HUES48 (cell line): ENCODE measurements at regions not wholly inside any gene's neighbourhood (a gene's known extent, or its start where the extent isn't known, plus 50 kb on each side); places are given as distances from the start of the nearest gene placed in this dataset.
"Not testable (repeated sequence)": the region's sequence is repeated elsewhere in the genome, so short reads cannot be mapped to it uniquely, and the experiment has no call there.

Experiments used
- H3K27ac ChIP-seq: one replicate; pipeline ENCODE4 v1.7.0; 2013; ENCODE audit warnings: low read depth, low read length, inconsistent platforms
- H3K27me3 ChIP-seq: 2 replicates; pipeline ENCODE4 v1.6.1; 2013; ENCODE audit warnings: mild to moderate bottlenecking, low read length; ENCODE audit not compliant: control insufficient read depth, insufficient read depth
- H3K36me3 ChIP-seq: 2 replicates; pipeline ENCODE4 v1.6.1; 2013; ENCODE audit warnings: low read length; ENCODE audit not compliant: control insufficient read depth, insufficient read depth
- H3K4me1 ChIP-seq: 2 replicates; pipeline ENCODE4 v1.6.1; 2013; ENCODE audit warnings: mild to moderate bottlenecking, low read length; ENCODE audit not compliant: control insufficient read depth, insufficient read depth
- H3K4me3 ChIP-seq: 2 replicates; pipeline ENCODE4 v1.5.1; 2013; ENCODE audit warnings: mild to moderate bottlenecking, low read depth, low read length
- H3K9ac ChIP-seq: 2 replicates; pipeline ENCODE4 v1.6.1; 2013; ENCODE audit warnings: mild to moderate bottlenecking, low read depth, low read length, moderate library complexity
- H3K9me3 ChIP-seq: 2 replicates; pipeline ENCODE4 v1.6.1; 2013; ENCODE audit warnings: low read length; ENCODE audit not compliant: control insufficient read depth, insufficient read depth

GRCh38 chr6:12641785-12642184, 74.8 kb upstream of the PHACTR1 start:
- not testable (repeated sequence) for H3K27me3 ChIP-seq, H3K4me1 ChIP-seq, H3K9me3 ChIP-seq, H3K9ac ChIP-seq, H3K4me3 ChIP-seq, H3K36me3 ChIP-seq, H3K27ac ChIP-seq

- Histone ChIP-seq H3K27me3 (no peaks in the 10 kb centered on the region), H3K36me3 (no peaks in the 10 kb centered on the region), H3K4me1 (no peaks in the 10 kb centered on the region), H3K27ac (no peak overlapping the region), H3K4me3 (no peak overlapping the region), H3K9me3 (no peaks in the 10 kb centered on the region), H3K9ac (no peak overlapping the region)
These were observed 70.6 kb upstream of the PHACTR1 start for GRCh38 chr6:12645941-12646340.

- no peaks in the 10 kb centered on the region for H3K4me1 ChIP-seq
- no peaks in the 10 kb centered on the region for H3K27me3 ChIP-seq
- H3K9ac ChIP-seq, result no peak overlapping the region
- H3K4me3 ChIP-seq, result no peak overlapping the region
- no peak overlapping the region for H3K27ac ChIP-seq
- H3K9me3 ChIP-seq, result no peaks in the 10 kb centered on the region
- H3K36me3 ChIP-seq, result no peaks in the 10 kb centered on the region
These were observed 68.4 kb upstream of the PHACTR1 start for GRCh38 chr6:12648171-12648570.

GRCh38 chr6:12649325-12649724, 67.2 kb upstream of the PHACTR1 start:
- Histone ChIP-seq H3K27ac (no peak overlapping the region), H3K9me3 (no peaks in the 10 kb centered on the region), H3K4me1 (no peaks in the 10 kb centered on the region), H3K4me3 (no peak overlapping the region), H3K36me3 (no peaks in the 10 kb centered on the region), H3K9ac (no peak overlapping the region), H3K27me3 (peaks cover 3% of the 10 kb centered on the region; the same call in 1 of the 2 replicates)

- H3K9ac ChIP-seq, result no peak overlapping the region
- peaks cover 6% of the 10 kb centered on the region for H3K4me1 ChIP-seq
- no peak overlapping the region for H3K4me3 ChIP-seq
- H3K27ac ChIP-seq, result no peak overlapping the region
- peaks cover 36% of the 10 kb centered on the region for H3K27me3 ChIP-seq
- no peaks in the 10 kb centered on the region for H3K9me3 ChIP-seq
- H3K36me3 ChIP-seq, result no peaks in the 10 kb centered on the region
These were observed 63.1 kb upstream of the PHACTR1 start for GRCh38 chr6:12653486-12653885.

- Histone ChIP-seq H3K4me1 (peaks cover 6% of the 10 kb centered on the region), H3K27me3 (peaks cover 36% of the 10 kb centered on the region), H3K9me3 (no peaks in the 10 kb centered on the region), H3K27ac (no peak overlapping the region), H3K4me3 (no peak overlapping the region), H3K36me3 (no peaks in the 10 kb centered on the region), H3K9ac (no peak overlapping the region)
These were observed 62.5 kb upstream of the PHACTR1 start for GRCh38 chr6:12654107-12654506.

- no peak overlapping the region for H3K9ac ChIP-seq
- no peaks in the 10 kb centered on the region for H3K36me3 ChIP-seq
- H3K4me3 ChIP-seq, result no peak overlapping the region
- H3K27me3 ChIP-seq, result peaks cover 36% of the 10 kb centered on the region
- no peak overlapping the region for H3K27ac ChIP-seq
- peaks cover 6% of the 10 kb centered on the region for H3K4me1 ChIP-seq
- H3K9me3 ChIP-seq, result no peaks in the 10 kb centered on the region
These were observed 62.1 kb upstream of the PHACTR1 start for GRCh38 chr6:12654514-12654913.

GRCh38 chr6:12656906-12657305, 59.7 kb upstream of the PHACTR1 start:
- peaks cover 6% of the 10 kb centered on the region for H3K4me1 ChIP-seq
- H3K27ac ChIP-seq, result no peak overlapping the region

GRCh38 chr6:12657884-12658283, 58.7 kb upstream of the PHACTR1 start:
- Histone ChIP-seq H3K4me1 (peaks cover 6% of the 10 kb centered on the region), H3K27me3 (peaks cover 36% of the 10 kb centered on the region), H3K36me3 (no peaks in the 10 kb centered on the region), H3K9me3 (no peaks in the 10 kb centered on the region), H3K4me3 (no peak overlapping the region), H3K27ac (no peak overlapping the region), H3K9ac (no peak overlapping the region)

More at GRCh38 chr6:12656906-12657305, 59.7 kb upstream of the PHACTR1 start:
- Histone ChIP-seq H3K36me3 (no peaks in the 10 kb centered on the region), H3K27me3 (peaks cover 36% of the 10 kb centered on the region), H3K9ac (no peak overlapping the region), H3K4me3 (no peak overlapping the region), H3K9me3 (no peaks in the 10 kb centered on the region)

- Histone ChIP-seq H3K27me3 (peaks cover 17% of the 10 kb centered on the region), H3K4me3 (no peak overlapping the region)
These were observed 55.0 kb upstream of the PHACTR1 start for GRCh38 chr6:12661432-12662089.

More at GRCh38 chr6:12661432-12662089, 55.0 kb upstream of the PHACTR1 start:
- H3K9me3 ChIP-seq, result no peaks in the 10 kb centered on the region
- no peaks in the 10 kb centered on the region for H3K36me3 ChIP-seq
- H3K27ac ChIP-seq, result no peak overlapping the region
- no peak overlapping the region for H3K9ac ChIP-seq
- peaks cover 6% of the 10 kb centered on the region for H3K4me1 ChIP-seq
